A549 (cell line): ENCODE measurements at regions not wholly inside any gene's neighbourhood (a gene's known extent, or its start where the extent isn't known, plus 50 kb on each side); places are given as distances from the start of the nearest gene placed in this dataset.
"Not testable (repeated sequence)": the region's sequence is repeated elsewhere in the genome, so short reads cannot be mapped to it uniquely, and the experiment has no call there.

ENCODE experiments used
- ATAC-seq, 2 experiments: fragments of 200-7000 bp in 1 of 2; fragments of >200 bp in 1 of 2; cut with Nextera tagmentation in 1 of 2; cut with Tn5 transposase in 1 of 2; 3 replicates each; pipeline versions ENCODE4 v1.8.0 to v1.9.1; 2018 to 2020; ENCODE audit warnings: mild to moderate bottlenecking in 1 of 2, moderate library complexity in 1 of 2
- CTCF ChIA-PET: fragments of 300-600 bp; sonication (Branson Sonifier 250); formaldehyde crosslinking; extraction: SDS; loops from one replicate; lab custom pipeline; 2021; ENCODE audit warnings: antibody characterized with exemption, inconsistent platforms; lab: Yijun Ruan, JAX
- POLR2A ChIA-PET: fragments of 350-600 bp; formaldehyde crosslinking; extraction: SDS; loops from one replicate; lab custom pipeline; 2021; ENCODE audit warnings: antibody characterized with exemption, inconsistent platforms; lab: Yijun Ruan, JAX
- DNase-seq, 2 experiments: peaks; one replicate each; pipeline versions ENCODE4 v3.0.0 to v3.0.0-alpha.2; 2011 to 2016; ENCODE audit warnings: low read depth in 1 of 2, low spot score in 1 of 2
- FAIRE-seq: peaks from 2 replicates; lab custom pipeline; 2011; peaks lifted over from hg19 to GRCh38; lab: Jason Lieb, UNC
- H3K27ac ChIP-seq, 2 experiments: fragments of >200 bp; sonication (Bioruptor Twin); formaldehyde crosslinking; 3 replicates each; pipeline ENCODE4 v1.5.1; 2016 to 2017
- H3K4me1 ChIP-seq: fragments of >200 bp; sonication (Bioruptor Twin); formaldehyde crosslinking; 3 replicates; pipeline ENCODE4 v1.6.1; 2016
- H3K4me2 ChIP-seq: fragments of >200 bp; sonication (Bioruptor Twin); formaldehyde crosslinking; 3 replicates; pipeline ENCODE4 v1.6.1; 2016
- H3K4me3 ChIP-seq: fragments of >200 bp; sonication (Bioruptor Twin); formaldehyde crosslinking; 3 replicates; pipeline ENCODE4 v1.5.1; 2016
- H3K9me3 ChIP-seq: fragments of >200 bp; sonication (Bioruptor Twin); formaldehyde crosslinking; 3 replicates; pipeline ENCODE4 v1.6.1; 2016
- CBX2 ChIP-seq: fragments of 200-600 bp; sonication (generic); IDR thresholded peaks from 2 replicates; pipeline ENCODE4 v1.6.1; 2016; ENCODE audit warnings: low read depth, mild to moderate bottlenecking, borderline replicate concordance
- CHD2 ChIP-seq: fragments of 150-350 bp; IDR thresholded peaks from 2 replicates; pipeline ENCODE4 v1.6.1; 2014; ENCODE audit warnings: low read length; ENCODE audit not compliant: partially characterized antibody
- E2F6 ChIP-seq: IDR thresholded peaks from 2 replicates; pipeline ENCODE4 v1.6.1; 2012; ENCODE audit warnings: low read depth, borderline replicate concordance
- EHF ChIP-seq: fragments of 250-450 bp; sonication (Bioruptor Pico); IDR thresholded peaks from 2 replicates; pipeline ENCODE4 v1.5.0; 2020; ENCODE audit warnings: mild to moderate bottlenecking
- EHMT2 ChIP-seq: fragments of 200-600 bp; sonication (generic); IDR thresholded peaks from 2 replicates; pipeline ENCODE4 v1.6.1; 2016; ENCODE audit warnings: antibody characterized with exemption, low read depth, mild to moderate bottlenecking, moderate library complexity
- FOSL2 ChIP-seq, 2 experiments: fragments of 450-650 bp in 1 of 2; fragments of >200 bp in 1 of 2; sonication (Bioruptor Twin) in 1 of 2; formaldehyde crosslinking; IDR thresholded peaks; 2 replicates each; pipeline versions ENCODE4 v1.5.0 to v1.6.1; 2016 to 2020; ENCODE audit warnings: mild to moderate bottlenecking in 1 of 2, moderate library complexity in 1 of 2
- HDAC2 ChIP-seq: fragments of 200-600 bp; sonication (generic); IDR thresholded peaks from 2 replicates; pipeline ENCODE4 v1.6.1; 2016
- HES2 ChIP-seq: fragments of >200 bp; sonication (Bioruptor Twin); formaldehyde crosslinking; IDR thresholded peaks from 2 replicates; pipeline ENCODE4 v1.6.1; 2016
- HOXB13 ChIP-seq: fragments of 250-450 bp; sonication (Bioruptor Pico); IDR thresholded peaks from 2 replicates; pipeline ENCODE4 v1.5.0; 2020; ENCODE audit warnings: low read depth, mild to moderate bottlenecking, moderate library complexity
- HOXB5 ChIP-seq: fragments of 250-450 bp; sonication (Bioruptor Pico); IDR thresholded peaks from 2 replicates; pipeline ENCODE4 v1.5.0; 2020; ENCODE audit warnings: mild to moderate bottlenecking, moderate library complexity
- JUNB ChIP-seq: fragments of >200 bp; sonication (Bioruptor Twin); formaldehyde crosslinking; IDR thresholded peaks from 2 replicates; pipeline ENCODE4 v1.6.1; 2016
- KDM1A ChIP-seq: fragments of 200-600 bp; sonication (generic); IDR thresholded peaks from 2 replicates; pipeline ENCODE4 v1.6.1; 2016; ENCODE audit warnings: low read depth, mild to moderate bottlenecking
- KDM5A ChIP-seq: fragments of 200-600 bp; sonication (generic); IDR thresholded peaks from 2 replicates; pipeline ENCODE4 v1.6.1; 2016; ENCODE audit warnings: antibody characterized with exemption, mild to moderate bottlenecking
- MAFK ChIP-seq: fragments of 450-650 bp; IDR thresholded peaks from 2 replicates; pipeline ENCODE4 v1.6.1; 2014; ENCODE audit not compliant: partially characterized antibody
- MAX ChIP-seq: IDR thresholded peaks from 2 replicates; pipeline ENCODE4 v1.6.1; 2012
- NPAS2 ChIP-seq: fragments of 250-450 bp; sonication (Bioruptor Pico); IDR thresholded peaks from 2 replicates; pipeline ENCODE4 v1.8.0; 2022; ENCODE audit warnings: mild to moderate bottlenecking, moderate library complexity, borderline replicate concordance
- POLR2AphosphoS2 ChIP-seq: conservative IDR thresholded peaks from 2 replicates; pipeline ENCODE4 v1.6.1; 2012; ENCODE audit warnings: low read length, improper control_type of control experiment, inconsistent platforms
- RARB ChIP-seq: fragments of 250-450 bp; sonication (Bioruptor Pico); IDR thresholded peaks from 2 replicates; pipeline ENCODE4 v1.8.0; 2021; ENCODE audit warnings: mild to moderate bottlenecking, moderate library complexity
- RNF2 ChIP-seq: fragments of 200-600 bp; sonication (generic); IDR thresholded peaks from 2 replicates; pipeline ENCODE4 v1.6.1; 2016; ENCODE audit warnings: low read depth, mild to moderate bottlenecking, antibody characterized with exemption, moderate library complexity, borderline replicate concordance
- SREBF2 ChIP-seq: fragments of 450-650 bp; IDR thresholded peaks from 2 replicates; pipeline ENCODE4 v1.6.1; 2014; ENCODE audit warnings: mild to moderate bottlenecking, moderate library complexity
- TFCP2L1 ChIP-seq: fragments of 250-450 bp; sonication (Bioruptor Pico); IDR thresholded peaks from 2 replicates; pipeline ENCODE4 v1.5.0; 2021; ENCODE audit warnings: mild to moderate bottlenecking
- ZC3H11A ChIP-seq: fragments of 450-650 bp; IDR thresholded peaks from 2 replicates; pipeline ENCODE4 v1.6.1; 2014; ENCODE audit warnings: antibody characterized with exemption, mild to moderate bottlenecking
- WGBS: methylation state at CpG from one replicate; pipeline ENCODE4 v1.1.6; 2017; ENCODE audit errors: missing lambda C conversion rate; 5-methylcytosine and 5-hydroxymethylcytosine counted together
- TF ChIP-seq, protein P1 (sequence below): fragments of 150-350 bp; IDR thresholded peaks from 2 replicates; pipeline ENCODE4 v1.6.1; 2014; ENCODE audit warnings: low read depth, mild to moderate bottlenecking, low read length
- TF ChIP-seq, protein P2 (sequence below): fragments of 450-650 bp; IDR thresholded peaks from 2 replicates; pipeline ENCODE4 v1.6.1; 2014; ENCODE audit warnings: antibody characterized with exemption

DNA sequence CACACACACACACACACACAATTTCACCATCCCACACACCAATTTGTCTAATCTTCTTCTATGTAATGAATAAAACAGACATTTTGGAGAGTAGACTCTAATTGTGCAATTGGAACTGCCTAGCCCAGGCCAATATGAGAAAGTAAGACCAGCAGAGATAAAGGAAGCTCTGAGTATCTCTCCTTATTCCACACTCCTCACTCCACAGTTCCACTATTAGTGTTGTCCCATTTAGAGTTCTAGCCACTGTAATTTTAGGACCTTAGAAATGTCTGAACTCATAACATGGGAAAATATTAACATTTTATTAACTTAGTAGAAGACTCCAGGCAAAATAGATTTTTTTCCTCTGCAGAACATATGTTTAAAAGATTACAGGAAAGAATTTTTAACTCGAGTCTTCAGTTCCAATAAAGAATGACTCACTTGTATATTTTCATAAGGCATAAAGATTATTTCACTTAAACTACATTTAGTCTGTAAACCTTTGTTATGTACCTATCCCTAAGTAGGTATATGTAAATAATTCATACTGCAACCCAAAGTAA lies 297.6 kb upstream of the INTU start:
- Histone ChIP-seq H3K4me2 (no peak overlapping the region), H3K9me3 (no peaks in the 10 kb centered on the region), H3K4me3 (no peak overlapping the region), H3K4me1 (no peaks in the 10 kb centered on the region), H3K27ac (no peak overlapping the region)
- POLR2A ChIA-PET = no interaction called here
- TF ChIP-seq E2F6 = no peak
- no peak for TF ChIP-seq MAX
- TF ChIP-seq JUNB = no peak
- TF ChIP-seq RNF2 = no peak
- no peak for TF ChIP-seq MAFK
- TF ChIP-seq CBX2 = no peak
- no peak for TF ChIP-seq HES2
- no peak for TF ChIP-seq EHF (CRISPR knock-in tag)
- TF ChIP-seq HOXB5 (CRISPR knock-in tag) = no peak
- TF ChIP-seq FOSL2 (IDR thresholded peaks at IDR 0.05) = no peak
- TF ChIP-seq FOSL2 (CRISPR knock-in tag; IDR thresholded peaks at IDR 0.05) = no peak
- no peak for TF ChIP-seq POLR2AphosphoS2
- TF ChIP-seq ZC3H11A = no peak
- TF ChIP-seq, protein P1, sequence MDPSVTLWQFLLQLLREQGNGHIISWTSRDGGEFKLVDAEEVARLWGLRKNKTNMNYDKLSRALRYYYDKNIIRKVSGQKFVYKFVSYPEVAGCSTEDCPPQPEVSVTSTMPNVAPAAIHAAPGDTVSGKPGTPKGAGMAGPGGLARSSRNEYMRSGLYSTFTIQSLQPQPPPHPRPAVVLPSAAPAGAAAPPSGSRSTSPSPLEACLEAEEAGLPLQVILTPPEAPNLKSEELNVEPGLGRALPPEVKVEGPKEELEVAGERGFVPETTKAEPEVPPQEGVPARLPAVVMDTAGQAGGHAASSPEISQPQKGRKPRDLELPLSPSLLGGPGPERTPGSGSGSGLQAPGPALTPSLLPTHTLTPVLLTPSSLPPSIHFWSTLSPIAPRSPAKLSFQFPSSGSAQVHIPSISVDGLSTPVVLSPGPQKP = no peak
- no peak for DNase-seq
- no peak for FAIRE-seq
- ATAC-seq = no peak
- 2% methylated on average over 1 of the region's 1 CpG for WGBS
- CTCF ChIA-PET = no interaction called here

DNA sequence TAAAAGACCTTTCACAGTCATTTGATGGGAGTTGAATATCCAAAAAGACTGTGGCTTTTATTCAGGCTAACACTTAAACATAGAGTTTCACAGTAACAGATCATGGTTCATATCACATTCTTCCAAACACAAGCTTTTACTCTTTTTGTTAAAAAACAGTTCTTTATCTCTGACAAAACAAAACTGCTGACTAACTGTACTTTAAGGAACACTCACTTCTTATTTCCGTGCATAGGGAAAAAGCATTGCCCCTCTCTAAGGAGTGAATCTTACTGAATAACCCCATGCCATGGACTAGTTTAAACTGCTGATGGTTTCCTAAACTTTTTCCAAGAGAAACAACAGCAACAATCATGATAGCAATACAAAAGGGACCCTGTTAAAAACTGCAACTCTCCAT lies 297.0 kb upstream of the INTU start:
- H3K4me3 ChIP-seq = no peak overlapping the region
- TF ChIP-seq, protein P2, sequence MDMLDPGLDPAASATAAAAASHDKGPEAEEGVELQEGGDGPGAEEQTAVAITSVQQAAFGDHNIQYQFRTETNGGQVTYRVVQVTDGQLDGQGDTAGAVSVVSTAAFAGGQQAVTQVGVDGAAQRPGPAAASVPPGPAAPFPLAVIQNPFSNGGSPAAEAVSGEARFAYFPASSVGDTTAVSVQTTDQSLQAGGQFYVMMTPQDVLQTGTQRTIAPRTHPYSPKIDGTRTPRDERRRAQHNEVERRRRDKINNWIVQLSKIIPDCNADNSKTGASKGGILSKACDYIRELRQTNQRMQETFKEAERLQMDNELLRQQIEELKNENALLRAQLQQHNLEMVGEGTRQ = no peak
- TF ChIP-seq HOXB5 (CRISPR knock-in tag) (no peak), SREBF2 (no peak), KDM5A (no peak), NPAS2 (CRISPR knock-in tag) (no peak)
- TF ChIP-seq, all 56 proteins: peak for 0
- Histone ChIP-seq H3K4me2 (no peak overlapping the region), H3K27ac (no peak overlapping the region), H3K4me1 (no peaks in the 10 kb centered on the region), H3K9me3 (no peaks in the 10 kb centered on the region)
- no peak for DNase-seq
- ATAC-seq = no peak
- FAIRE-seq = no peak
- CTCF ChIA-PET = no interaction called here
- 15% methylated on average over 1 of the region's 1 CpG for whole genome bisulfite sequencing
- POLR2A ChIA-PET = no interaction called here

GRCh38 chr4:127343123-127343522 lies 289.6 kb upstream of the INTU start:
- FAIRE-seq, CTCF ChIA-PET, H3K9me3 ChIP-seq, H3K4me1 ChIP-seq, H3K27ac ChIP-seq, ATAC-seq, DNase-seq, H3K4me3 ChIP-seq, POLR2A ChIA-PET, H3K4me2 ChIP-seq: not testable (repeated sequence)
- 15% methylated on average over 3 of the region's 3 CpGs for WGBS

GRCh38 chr4:127344071-127344470 lies 288.7 kb upstream of the INTU start:
- ChIA-PET POLR2A (no interaction called here), CTCF (no interaction called here)
- no peak overlapping the region for H3K4me3 ChIP-seq
- DNase-seq (no peak), FAIRE-seq (no peak), ATAC-seq (no peak)
- 20% methylated on average over 3 of the region's 3 CpGs for WGBS
- H3K27ac ChIP-seq = no peak overlapping the region
- no peak overlapping the region for H3K4me2 ChIP-seq
- no peaks in the 10 kb centered on the region for H3K9me3 ChIP-seq
- H3K4me1 ChIP-seq = no peaks in the 10 kb centered on the region
- no peak for TF ChIP-seq TFCP2L1 (CRISPR knock-in tag)
- no peak for TF ChIP-seq MAFK
- TF ChIP-seq EHMT2 = no peak
- TF ChIP-seq CHD2 = no peak
- TF ChIP-seq HOXB13 = no peak
- TF ChIP-seq, protein P1 = no peak
- no peak for TF ChIP-seq RNF2
- no peak for TF ChIP-seq NPAS2 (CRISPR knock-in tag)
- TF ChIP-seq JUNB = no peak
- TF ChIP-seq RARB = no peak
- no peak for TF ChIP-seq KDM1A
- no peak for TF ChIP-seq HDAC2
- TF ChIP-seq SREBF2 = no peak
